Fibroblast of skin of right quadriceps (primary cell): ENCODE measurements at regions not wholly inside any gene's neighbourhood (a gene's known extent, or its start where the extent isn't known, plus 50 kb on each side); places are given as distances from the start of the nearest gene placed in this dataset.
A peak's percentile ranks its signal among the peaks of the same experiment; 100 is the strongest.

Experiments
- DNase-seq: peaks from one replicate; pipeline ENCODE4 v3.0.0-alpha.2; 2013

- DNase-seq, result no peak
Measured at GRCh38 chr9:99282406-99282805, 60.3 kb downstream of the SEC61B start.

- DNase-seq, result no peak
Measured at GRCh38 chr9:99285965-99286364, 63.9 kb downstream of the SEC61B start.

- DNase-seq, result no peak
Measured at GRCh38 chr9:99286536-99286935, 64.5 kb downstream of the SEC61B start.

- DNase-seq, result no peak
Measured at GRCh38 chr9:99287641-99288040, 65.6 kb downstream of the SEC61B start.

- no peak for DNase-seq
Measured at GRCh38 chr9:99288830-99289229, 66.7 kb downstream of the SEC61B start.

GRCh38 chr9:99294850-99295461 lies 72.9 kb downstream of the SEC61B start:
- DNase-seq, result peak; percentile 9

GRCh38 chr9:99296291-99296951 lies 74.3 kb downstream of the SEC61B start:
- DNase-seq, result peak; percentile 37

- no peak for DNase-seq
Measured at GRCh38 chr9:99298614-99299013, 76.5 kb downstream of the SEC61B start.

- peak; percentile 75 for DNase-seq
Measured at GRCh38 chr9:99299211-99300102, 77.4 kb downstream of the SEC61B start.

- no peak for DNase-seq
Measured at GRCh38 chr9:99300103-99300439, 78.0 kb downstream of the SEC61B start.

- DNase-seq, result no peak
Measured at GRCh38 chr9:99300603-99301002, 78.5 kb downstream of the SEC61B start.

GRCh38 chr9:99303177-99303576 lies 81.1 kb downstream of the SEC61B start:
- DNase-seq, result no peak

GRCh38 chr9:99305124-99305523 lies 83.0 kb downstream of the SEC61B start:
- DNase-seq, result no peak

- no peak for DNase-seq
Measured at GRCh38 chr9:99305820-99306811, 84.0 kb downstream of the SEC61B start.

- DNase-seq, result no peak
Measured at GRCh38 chr9:99307851-99308250, 85.8 kb downstream of the SEC61B start.

- no peak for DNase-seq
Measured at GRCh38 chr9:99309141-99309939, 87.3 kb downstream of the SEC61B start.

- DNase-seq, result no peak
Measured at GRCh38 chr9:99312736-99313135, 90.7 kb downstream of the SEC61B start.

GRCh38 chr9:99319048-99319447 lies 97.0 kb downstream of the SEC61B start:
- no peak for DNase-seq

GRCh38 chr9:99322299-99322698 lies 100.2 kb downstream of the SEC61B start:
- no peak for DNase-seq

- DNase-seq, result peak; percentile 22
Measured at GRCh38 chr9:99326112-99326916, 104.2 kb downstream of the SEC61B start.

- no peak for DNase-seq
Measured at GRCh38 chr9:99326917-99327189, 104.8 kb downstream of the SEC61B start.
